ENCODE measurements at regions not wholly inside any gene's neighbourhood (a gene's known extent, or its start where the extent isn't known, plus 50 kb on each side); places are given as distances from the start of the nearest gene placed in this dataset.

DNA sequence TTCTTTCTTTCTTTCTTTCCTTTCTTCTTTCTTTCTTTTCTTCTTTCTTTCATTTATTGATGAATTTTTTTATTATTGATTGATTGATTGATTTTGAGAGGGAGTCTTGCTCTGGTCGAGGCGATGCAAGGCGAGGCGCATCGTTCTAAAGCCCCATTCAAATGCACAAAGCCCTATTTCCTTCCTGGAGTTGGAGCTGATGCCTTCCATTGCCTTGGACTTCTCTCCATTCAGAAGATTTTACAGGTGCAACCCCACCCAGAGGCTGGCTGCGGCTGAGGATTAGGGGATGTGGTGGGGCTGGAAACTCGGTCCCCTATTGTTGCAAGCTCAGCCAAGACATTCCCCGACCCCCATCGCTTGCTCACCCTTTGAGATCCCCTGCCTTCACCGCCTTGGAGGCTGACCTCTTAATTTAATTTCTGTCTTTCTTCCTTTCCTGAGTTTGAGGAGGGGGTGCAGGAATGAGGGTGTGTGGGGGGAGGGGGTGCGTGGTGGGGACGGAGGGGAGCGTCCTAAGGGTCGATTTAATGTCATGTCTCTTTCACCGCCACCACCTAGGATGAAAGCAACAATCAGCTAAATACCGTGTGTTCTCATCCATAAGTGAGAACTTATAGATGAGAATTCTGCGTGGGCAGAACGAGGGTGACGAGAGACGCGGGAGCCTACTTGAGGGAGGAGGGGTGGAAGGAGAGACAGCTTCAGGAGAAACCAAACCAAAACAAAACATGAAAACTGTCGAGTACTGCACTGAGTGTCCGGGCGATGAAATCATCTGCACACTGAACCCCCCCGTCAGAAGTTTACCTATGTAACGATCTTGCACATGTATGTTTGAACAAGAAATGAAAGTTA is 3913.9 kb upstream of the OR11H1 start:
- Histone ChIP-seq H3K9me3 (replicated peaks; ENCODE audit: control insufficient read depth, insufficient read depth, low read depth, low read length) (no peaks in the 10 kb centered on the region; the same call in 1 of the 2 replicates), H3K4me3 (no peak overlapping the region), H3K27me3 (ENCODE audit: control insufficient read depth in 2 of 2, insufficient read depth in 2 of 2, low read length in 2 of 2) (no peaks in the 10 kb centered on the region), H2AFZ (ENCODE audit: low read depth, low read length) (no peak overlapping the region), H3K4me1 (replicated peaks in 1 of 2; ENCODE audit: control insufficient read depth in 2 of 2, insufficient read depth in 2 of 2, low read length in 2 of 2) (no peaks in the 10 kb centered on the region), H4K20me1 (replicated peaks; ENCODE audit: control insufficient read depth, insufficient read depth, low read length) (no peaks in the 10 kb centered on the region), H3K79me2 (ENCODE audit: control insufficient read depth, insufficient read depth, low read length) (no peaks in the 10 kb centered on the region), H3K4me2 (ENCODE audit: insufficient read depth, low read length) (no peak overlapping the region), H3K27ac (ENCODE audit: extremely low read depth, low read depth, low read length) (no peak overlapping the region), H3K36me3 (ENCODE audit: control insufficient read depth, insufficient read depth, low read length) (no peaks in the 10 kb centered on the region), H3K9me1 (ENCODE audit: control insufficient read depth, insufficient read depth, low read length) (no peaks in the 10 kb centered on the region), H3K9ac (ENCODE audit: insufficient read depth in 1 of 2, low read depth in 2 of 2, low read length in 2 of 2) (no peak overlapping the region)
- ChIA-PET CTCF (ENCODE audit: low intra/inter-chr PET ratio) (no interaction called here), POLR2A (no interaction called here)
- ATAC-seq, result no peak
- 5% methylated on average over 21 of the region's 26 CpGs for WGBS (ENCODE audit: insufficient coverage, low coverage, missing lambda C conversion rate)
- BruUV-seq (replicated peaks), result no TSS peak
- intact Hi-C loops (cut with micrococcal nuclease), result no loop called here
- TF ChIP-seq MAFG (tag; conservative IDR thresholded peaks at IDR 0.05), result no peak
- no peak for TF ChIP-seq ZNF274 (IDR thresholded peaks at IDR 0.05; ENCODE audit: borderline replicate concordance, low read depth, low read length)
- TF ChIP-seq MEIS2 (IDR thresholded peaks at IDR 0.05; ENCODE audit: partially characterized antibody), result no peak
- TF ChIP-seq PYGO2 (tag; IDR thresholded peaks at IDR 0.05), result no peak
- no peak for TF ChIP-seq POLR2H (tag; IDR thresholded peaks at IDR 0.05; ENCODE audit: low read depth)
- TF ChIP-seq FUS (optimal IDR thresholded peaks at IDR 0.05; ENCODE audit: low read depth, low read length), result no peak
- TF ChIP-seq TCF3 (CRISPR knock-in tag; IDR thresholded peaks at IDR 0.05), result no peak
- TF ChIP-seq HDGF (IDR thresholded peaks at IDR 0.05), result no peak
- TF ChIP-seq, protein P1, sequence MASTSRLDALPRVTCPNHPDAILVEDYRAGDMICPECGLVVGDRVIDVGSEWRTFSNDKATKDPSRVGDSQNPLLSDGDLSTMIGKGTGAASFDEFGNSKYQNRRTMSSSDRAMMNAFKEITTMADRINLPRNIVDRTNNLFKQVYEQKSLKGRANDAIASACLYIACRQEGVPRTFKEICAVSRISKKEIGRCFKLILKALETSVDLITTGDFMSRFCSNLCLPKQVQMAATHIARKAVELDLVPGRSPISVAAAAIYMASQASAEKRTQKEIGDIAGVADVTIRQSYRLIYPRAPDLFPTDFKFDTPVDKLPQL (IDR thresholded peaks at IDR 0.05; ENCODE audit: extremely low read depth, insufficient read length), result no peak
- TF ChIP-seq SIN3B (IDR thresholded peaks at IDR 0.05; ENCODE audit: low read depth), result no peak
- no peak for TF ChIP-seq NCOA1 (IDR thresholded peaks at IDR 0.05; ENCODE audit: low read depth)
- no peak for TF ChIP-seq GTF2A2 (tag; IDR thresholded peaks at IDR 0.05)
- TF ChIP-seq MTA1 (IDR thresholded peaks at IDR 0.05; ENCODE audit: borderline replicate concordance), result no peak
- no peak for TF ChIP-seq KDM5B (IDR thresholded peaks at IDR 0.05; ENCODE audit: insufficient replicate concordance, low read depth, low read length)
- no peak for TF ChIP-seq CBX8 (IDR thresholded peaks at IDR 0.05; ENCODE audit: borderline replicate concordance, extremely low read depth, low read depth, low read length, poor library complexity, severe bottlenecking)
- no peak for TF ChIP-seq STAG1 (CRISPR knock-in tag; IDR thresholded peaks at IDR 0.05; ENCODE audit: borderline replicate concordance)
- no peak for TF ChIP-seq ZNF347 (CRISPR knock-in tag; IDR thresholded peaks at IDR 0.05; ENCODE audit: low read depth)
- TF ChIP-seq, protein P2, sequence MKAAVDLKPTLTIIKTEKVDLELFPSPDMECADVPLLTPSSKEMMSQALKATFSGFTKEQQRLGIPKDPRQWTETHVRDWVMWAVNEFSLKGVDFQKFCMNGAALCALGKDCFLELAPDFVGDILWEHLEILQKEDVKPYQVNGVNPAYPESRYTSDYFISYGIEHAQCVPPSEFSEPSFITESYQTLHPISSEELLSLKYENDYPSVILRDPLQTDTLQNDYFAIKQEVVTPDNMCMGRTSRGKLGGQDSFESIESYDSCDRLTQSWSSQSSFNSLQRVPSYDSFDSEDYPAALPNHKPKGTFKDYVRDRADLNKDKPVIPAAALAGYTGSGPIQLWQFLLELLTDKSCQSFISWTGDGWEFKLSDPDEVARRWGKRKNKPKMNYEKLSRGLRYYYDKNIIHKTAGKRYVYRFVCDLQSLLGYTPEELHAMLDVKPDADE (conservative IDR thresholded peaks at IDR 0.05; ENCODE audit: control insufficient read depth, low read depth, low read length), result no peak
- no peak for TF ChIP-seq ZNF197 (CRISPR knock-in tag; IDR thresholded peaks at IDR 0.05; ENCODE audit: low read depth)
- FAIRE-seq, result no peak
- DNase-seq (ENCODE audit: extremely low read depth in 1 of 4, low spot score in 3 of 4), result no peak
- in situ Hi-C loops (cut with MboI), result loop anchor here (25.0 kb wide), 1 partner anchor 327 kb away; no protein-coding TSS in a partner anchor

Measured in K562 (cell line).